H54 (cell line): ENCODE measurements at regions not wholly inside any gene's neighbourhood (a gene's known extent, or its start where the extent isn't known, plus 50 kb on each side); places are given as distances from the start of the nearest gene placed in this dataset.

Source experiments
- DNase-seq: peaks from one replicate; pipeline ENCODE4 v3.0.0; 2011; ENCODE audit warnings: low spot score, mixed read lengths; ENCODE audit not compliant: insufficient read length
- FAIRE-seq: peaks from 3 replicates; lab custom pipeline; 2011; peaks lifted over from hg19 to GRCh38; lab: Jason Lieb, UNC
- POLR2A ChIP-seq: IDR thresholded peaks from 2 replicates; pipeline ENCODE4 v1.6.1; 2011; ENCODE audit warnings: low read depth, mild to moderate bottlenecking, low read length

DNA sequence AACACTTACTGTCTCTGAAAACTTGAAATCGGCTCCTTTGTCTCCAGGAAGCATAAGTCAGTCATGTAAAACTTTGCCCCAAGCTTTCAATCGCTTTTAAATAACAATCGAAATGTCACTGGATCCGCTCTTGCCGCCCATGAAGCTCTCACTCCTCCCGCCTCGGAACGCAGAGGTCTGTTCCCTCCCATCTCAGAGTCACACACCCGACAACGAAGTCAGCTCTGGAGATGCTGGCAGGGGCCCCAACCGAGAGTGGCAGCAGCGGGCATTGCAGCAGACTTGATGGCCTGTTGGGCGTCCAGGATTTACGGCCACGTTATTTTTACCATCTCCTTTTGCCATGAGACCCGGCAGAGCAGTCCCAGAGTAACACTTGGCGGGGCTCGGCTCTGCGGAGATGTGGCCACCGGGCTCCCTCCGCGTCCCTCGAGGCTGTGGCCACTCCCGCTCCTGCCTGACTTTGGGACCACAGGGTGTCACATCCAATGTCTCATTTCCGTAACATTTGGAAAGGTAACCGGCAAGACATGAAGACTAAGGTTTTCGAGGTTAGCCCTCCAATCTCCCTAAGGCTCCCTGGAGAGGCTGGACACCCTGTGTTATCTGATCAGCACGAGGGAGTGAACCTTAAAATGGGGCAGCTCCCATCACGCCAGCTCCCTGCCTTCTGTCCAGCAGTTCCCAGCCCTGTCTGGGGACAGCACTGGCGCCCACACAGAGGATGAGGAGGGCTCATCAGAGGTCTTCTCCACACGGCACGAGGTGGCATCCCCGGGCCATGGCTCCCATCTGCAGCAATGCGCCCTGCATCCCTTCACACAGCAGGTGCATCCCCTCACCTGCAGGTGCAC, 62.8 kb upstream of the ADGRA1 start:
- FAIRE-seq, result no peak
- DNase-seq, result no peak
- no peak for TF ChIP-seq POLR2A

- no peak for TF ChIP-seq POLR2A
- FAIRE-seq (no peak), DNase-seq (no peak)
These were observed 64.4 kb upstream of the ADGRA1 start for GRCh38 chr10:133023216-133023843.

DNA sequence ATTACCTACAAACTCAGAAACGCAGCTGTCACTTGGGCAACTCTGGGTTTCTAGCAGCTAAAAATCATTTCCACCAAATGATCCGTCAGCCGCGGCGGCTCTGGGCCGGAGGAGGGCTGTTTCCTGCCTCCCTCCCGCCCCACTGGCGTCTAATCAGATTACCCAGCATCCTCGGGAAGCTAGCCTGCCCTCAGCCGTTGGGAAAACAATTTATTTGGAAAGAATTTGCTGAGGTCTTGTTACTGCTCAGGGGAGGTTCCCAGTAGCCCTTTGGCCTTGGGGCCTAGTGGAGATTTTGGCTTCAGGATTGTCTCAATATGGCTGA, 65.0 kb upstream of the ADGRA1 start:
- TF ChIP-seq POLR2A, result no peak
- DNase-seq, result no peak
- FAIRE-seq, result no peak

- no peak for TF ChIP-seq POLR2A
- no peak for FAIRE-seq
- DNase-seq, result no peak
These were observed 65.6 kb upstream of the ADGRA1 start for GRCh38 chr10:133021963-133022775.

GRCh38 chr10:133021116-133021962, 66.4 kb upstream of the ADGRA1 start:
- FAIRE-seq (no peak), DNase-seq (no peak)
- no peak for TF ChIP-seq POLR2A

DNA sequence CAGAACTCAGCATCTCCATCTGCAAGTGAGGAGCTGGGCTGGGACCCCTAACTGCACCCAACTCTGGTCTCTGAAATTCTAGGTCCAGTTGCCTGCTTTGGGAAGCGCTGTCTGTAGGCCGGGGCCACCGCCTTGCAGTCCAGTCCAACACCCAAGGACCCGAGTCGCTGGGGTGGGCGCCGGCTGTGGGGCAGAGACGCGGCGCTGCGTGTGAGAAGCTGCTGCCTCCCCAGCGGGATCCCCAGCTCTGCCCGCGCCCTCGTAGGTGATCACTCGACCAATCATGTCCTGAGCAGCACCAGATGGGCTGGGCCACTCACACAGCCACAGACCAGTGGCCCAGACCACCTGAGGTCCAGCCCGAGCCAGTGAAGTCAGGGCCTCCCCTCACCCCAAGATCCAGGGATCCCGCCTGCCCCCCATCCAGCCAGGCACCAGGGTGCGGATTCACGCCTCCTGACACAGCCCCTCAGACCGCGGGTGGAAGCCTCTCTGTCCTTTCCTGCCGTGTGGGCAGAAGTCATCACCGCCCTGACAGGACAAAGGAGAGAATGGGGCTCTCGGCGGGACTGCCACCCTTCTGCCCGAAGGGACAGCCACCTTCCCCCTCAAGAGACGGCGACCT, 67.4 kb upstream of the ADGRA1 start:
- FAIRE-seq (no peak), DNase-seq (no peak)
- TF ChIP-seq POLR2A, result no peak

DNA sequence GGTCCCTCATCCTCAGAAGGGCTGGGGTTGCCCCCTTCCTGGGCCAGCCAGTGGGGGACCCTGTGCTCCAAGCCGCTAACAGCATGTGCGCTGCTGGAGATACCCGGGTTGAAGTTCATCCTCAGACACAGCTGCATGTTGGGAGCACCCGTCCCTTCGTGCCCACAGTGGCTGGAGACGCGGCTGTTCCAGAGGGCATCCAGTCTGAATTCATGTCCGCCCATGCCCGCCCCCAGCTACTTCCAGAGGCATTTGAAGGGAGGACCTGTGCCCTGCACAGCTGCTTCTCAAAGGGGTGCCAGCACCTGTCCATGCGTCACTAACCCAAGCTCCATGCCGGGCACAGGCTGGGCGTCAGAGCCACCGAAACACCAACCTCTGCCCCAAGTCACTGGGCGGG, 68.1 kb upstream of the ADGRA1 start:
- no peak for TF ChIP-seq POLR2A
- FAIRE-seq, result no peak

GRCh38 chr10:133019191-133019590, 68.5 kb upstream of the ADGRA1 start:
- TF ChIP-seq POLR2A, result no peak
- FAIRE-seq, result no peak
- no peak for DNase-seq

More for the DNA sequence above, 68.1 kb upstream of the ADGRA1 start:
- DNase-seq, result no peak

GRCh38 chr10:133018491-133018890, 69.2 kb upstream of the ADGRA1 start:
- FAIRE-seq, result no peak
- DNase-seq, result no peak
- no peak for TF ChIP-seq POLR2A

GRCh38 chr10:133017203-133017601, 70.5 kb upstream of the ADGRA1 start:
- no peak for FAIRE-seq
- no peak for TF ChIP-seq POLR2A
- no peak for DNase-seq

- DNase-seq (no peak), FAIRE-seq (no peak)
- no peak for TF ChIP-seq POLR2A
These were observed 71.1 kb upstream of the ADGRA1 start for GRCh38 chr10:133016493-133017202.

- no peak for FAIRE-seq
- no peak for TF ChIP-seq POLR2A
- DNase-seq, result no peak
These were observed 71.8 kb upstream of the ADGRA1 start for GRCh38 chr10:133015816-133016462.
